GM12878 (cell line): ENCODE measurements at regions not wholly inside any gene's neighbourhood (a gene's known extent, or its start where the extent isn't known, plus 50 kb on each side); places are given as distances from the start of the nearest gene placed in this dataset.

Experiments
- MEF2B ChIP-seq: fragments of 450-650 bp; IDR thresholded peaks from 2 replicates; pipeline ENCODE4 v1.6.1; 2018; ENCODE audit warnings: mild to moderate bottlenecking, moderate library complexity; ENCODE audit not compliant: partially characterized antibody, poor library complexity, severe bottlenecking
- POLR2A ChIP-seq: IDR thresholded peaks from 2 replicates; pipeline ENCODE4 v1.6.1; 2011; ENCODE audit warnings: low read depth, mild to moderate bottlenecking, low read length
- SIN3A ChIP-seq: IDR thresholded peaks from 2 replicates; pipeline ENCODE4 v1.6.1; 2012; ENCODE audit warnings: low read depth, low read length, improper control_type of control experiment
- TAF1 ChIP-seq: IDR thresholded peaks from 2 replicates; pipeline ENCODE4 v1.6.1; 2011; ENCODE audit warnings: mild to moderate bottlenecking, low read depth, low read length, borderline replicate concordance
- TF ChIP-seq, protein P1 (sequence below), 3 experiments: IDR thresholded peaks in 2 of 3; conservative IDR thresholded peaks in 1 of 3; 2 replicates each; pipeline ENCODE4 v1.5.1; 2011; ENCODE audit warnings: low read depth in 3 of 3, low read length in 3 of 3, mild to moderate bottlenecking in 3 of 3, control low read depth in 2 of 3, moderate library complexity in 2 of 3, inconsistent platforms in 1 of 3, mixed read lengths in 1 of 3; ENCODE audit not compliant: control insufficient read depth in 2 of 3, insufficient read depth in 1 of 3; ENCODE audit errors: extremely low read depth in 1 of 3

DNA sequence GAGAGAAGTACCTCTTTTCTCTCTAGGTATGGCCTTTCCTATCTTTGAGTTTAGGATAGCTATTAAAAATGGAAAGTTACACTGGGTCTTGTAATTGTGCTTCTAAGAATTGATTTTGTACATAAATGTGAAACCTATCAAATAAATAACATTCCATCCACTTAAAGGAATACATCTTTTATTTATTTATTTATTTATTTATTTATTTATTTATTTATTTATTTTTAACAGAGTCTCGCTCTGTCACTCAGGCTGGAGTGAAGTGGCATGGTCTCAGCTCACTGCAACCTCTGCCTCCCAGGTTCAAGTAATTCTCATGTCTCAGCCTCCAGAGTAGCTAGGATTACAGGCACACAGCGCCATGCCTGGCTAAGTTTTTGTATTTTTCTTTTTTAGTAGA lies 1114.0 kb upstream of the EEF2KMT start:
- no peak for TF ChIP-seq TAF1
- no peak for TF ChIP-seq POLR2A
- TF ChIP-seq, protein P1, sequence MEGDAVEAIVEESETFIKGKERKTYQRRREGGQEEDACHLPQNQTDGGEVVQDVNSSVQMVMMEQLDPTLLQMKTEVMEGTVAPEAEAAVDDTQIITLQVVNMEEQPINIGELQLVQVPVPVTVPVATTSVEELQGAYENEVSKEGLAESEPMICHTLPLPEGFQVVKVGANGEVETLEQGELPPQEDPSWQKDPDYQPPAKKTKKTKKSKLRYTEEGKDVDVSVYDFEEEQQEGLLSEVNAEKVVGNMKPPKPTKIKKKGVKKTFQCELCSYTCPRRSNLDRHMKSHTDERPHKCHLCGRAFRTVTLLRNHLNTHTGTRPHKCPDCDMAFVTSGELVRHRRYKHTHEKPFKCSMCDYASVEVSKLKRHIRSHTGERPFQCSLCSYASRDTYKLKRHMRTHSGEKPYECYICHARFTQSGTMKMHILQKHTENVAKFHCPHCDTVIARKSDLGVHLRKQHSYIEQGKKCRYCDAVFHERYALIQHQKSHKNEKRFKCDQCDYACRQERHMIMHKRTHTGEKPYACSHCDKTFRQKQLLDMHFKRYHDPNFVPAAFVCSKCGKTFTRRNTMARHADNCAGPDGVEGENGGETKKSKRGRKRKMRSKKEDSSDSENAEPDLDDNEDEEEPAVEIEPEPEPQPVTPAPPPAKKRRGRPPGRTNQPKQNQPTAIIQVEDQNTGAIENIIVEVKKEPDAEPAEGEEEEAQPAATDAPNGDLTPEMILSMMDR (IDR thresholded peaks at IDR 0.05 in 2 of 3, conservative IDR thresholded peaks at IDR 0.05 in 1 of 3; ENCODE audit: control insufficient read depth in 2 of 3, extremely low read depth in 1 of 3, insufficient read depth in 1 of 3, low read depth in 3 of 3, low read length in 3 of 3): no peak
- no peak for TF ChIP-seq MEF2B
- TF ChIP-seq SIN3A: no peak
